DND-41 (cell line): ENCODE measurements at regions not wholly inside any gene's neighbourhood (a gene's known extent, or its start where the extent isn't known, plus 50 kb on each side); places are given as distances from the start of the nearest gene placed in this dataset.

Source experiments
- CTCF ChIP-seq: IDR thresholded peaks from 2 replicates; pipeline ENCODE4 v1.5.1; 2012; ENCODE audit warnings: borderline replicate concordance, low read length, moderate library complexity, mild to moderate bottlenecking; ENCODE audit not compliant: poor library complexity, severe bottlenecking; ENCODE audit errors: extremely low read depth
- EZH2 ChIP-seq: IDR thresholded peaks from 3 replicates; pipeline ENCODE4 v1.6.1; 2012; ENCODE audit warnings: borderline replicate concordance, low read depth, mild to moderate bottlenecking, moderate library complexity, low read length, inconsistent platforms; ENCODE audit not compliant: severe bottlenecking

- TF ChIP-seq EZH2: no peak
- no peak for TF ChIP-seq CTCF
Measured at GRCh38 chr10:131021246-131021895, 290.1 kb downstream of the TCERG1L start.
